ENCODE measurements at regions not wholly inside any gene's neighbourhood (a gene's known extent, or its start where the extent isn't known, plus 50 kb on each side); places are given as distances from the start of the nearest gene placed in this dataset.

DNA sequence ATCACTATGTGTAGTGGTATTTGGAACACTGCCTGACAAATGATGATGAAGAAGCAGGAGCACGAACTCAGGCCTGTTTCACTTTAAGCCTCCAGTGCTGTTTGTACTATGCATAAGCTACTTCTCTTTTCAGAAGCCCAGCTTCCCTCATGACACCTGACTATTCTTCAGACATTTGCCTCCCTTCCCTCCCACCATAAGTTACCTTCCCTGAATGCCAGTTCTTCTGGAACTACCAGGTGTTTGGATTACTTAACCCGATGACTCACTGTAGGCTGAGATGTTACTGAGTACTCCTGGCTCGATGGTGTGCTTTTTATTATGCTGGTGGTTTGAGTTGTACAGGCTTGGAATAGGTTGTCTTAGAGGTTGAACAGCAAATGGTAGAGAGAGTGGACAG lies 180.0 kb downstream of the SPATA31D1 start:
- DNase-seq (ENCODE audit: insufficient read length, low spot score) (no peak), FAIRE-seq (no peak)
- no peak for TF ChIP-seq TAF1 (IDR thresholded peaks at IDR 0.05; ENCODE audit: low read depth, low read length)
- no peak for TF ChIP-seq PAX5 (IDR thresholded peaks at IDR 0.05; ENCODE audit: insufficient read depth, low read length, severe bottlenecking)
- TF ChIP-seq SPI1 (IDR thresholded peaks at IDR 0.05; ENCODE audit: low read depth, low read length) = no peak
- no peak for TF ChIP-seq POU2F2 (IDR thresholded peaks at IDR 0.05; ENCODE audit: low read depth, low read length)
- no peak for TF ChIP-seq POLR2A (IDR thresholded peaks at IDR 0.05; ENCODE audit: low read depth, low read length)
- TF ChIP-seq POLR2AphosphoS5 (IDR thresholded peaks at IDR 0.05; ENCODE audit: low read depth, low read length) = no peak

DNA sequence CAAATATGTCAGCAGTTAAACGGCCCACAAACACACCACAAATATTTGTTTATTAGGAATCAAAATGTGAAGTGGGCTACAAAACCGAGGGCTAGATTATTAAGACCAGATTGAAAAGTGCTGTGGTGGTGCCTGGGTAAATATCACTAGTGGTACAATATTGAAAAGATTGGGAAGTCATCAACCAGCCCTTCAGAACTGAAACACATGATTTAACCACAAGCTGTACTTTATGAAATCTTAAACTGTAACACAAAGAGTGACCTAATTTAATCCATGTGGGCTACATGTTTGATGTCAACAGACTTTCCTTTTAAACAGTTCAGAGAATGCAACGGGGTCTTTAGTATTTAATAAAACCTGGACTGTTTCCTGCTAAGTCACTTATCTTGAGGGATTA lies 182.3 kb downstream of the SPATA31D1 start:
- DNase-seq (ENCODE audit: insufficient read length, low spot score) (no peak), FAIRE-seq (no peak)
- TF ChIP-seq POLR2AphosphoS5 (IDR thresholded peaks at IDR 0.05; ENCODE audit: low read depth, low read length) = no peak
- TF ChIP-seq POLR2A (IDR thresholded peaks at IDR 0.05; ENCODE audit: low read depth, low read length) = no peak

DNA sequence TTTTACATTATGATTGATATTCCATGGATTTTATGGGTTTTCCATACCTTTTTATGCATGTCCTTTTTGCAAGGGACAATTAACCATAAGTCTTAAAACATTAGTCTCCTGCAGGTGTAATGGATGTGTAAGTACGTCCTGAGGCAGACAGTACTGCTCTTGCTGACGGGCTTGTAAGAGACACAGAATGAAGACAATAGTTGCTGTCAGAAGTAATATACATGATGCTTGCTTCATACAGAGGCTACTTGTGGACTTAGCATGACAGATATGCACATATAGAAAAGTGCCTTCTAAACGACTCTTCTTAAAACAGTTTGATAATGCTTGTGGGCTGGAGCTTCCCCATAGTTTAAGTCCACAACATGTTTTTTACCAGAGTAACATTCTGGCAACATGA lies 182.7 kb downstream of the SPATA31D1 start:
- TF ChIP-seq POLR2A (IDR thresholded peaks at IDR 0.05; ENCODE audit: low read depth, low read length) (no peak), POLR2AphosphoS5 (IDR thresholded peaks at IDR 0.05; ENCODE audit: low read depth, low read length) (no peak), TAF1 (IDR thresholded peaks at IDR 0.05; ENCODE audit: low read depth, low read length) (no peak), POU2F2 (IDR thresholded peaks at IDR 0.05; ENCODE audit: low read depth, low read length) (no peak), PAX5 (IDR thresholded peaks at IDR 0.05; ENCODE audit: insufficient read depth, low read length, severe bottlenecking) (no peak), SPI1 (IDR thresholded peaks at IDR 0.05; ENCODE audit: low read depth, low read length) (no peak)
- DNase-seq (ENCODE audit: insufficient read length, low spot score) (no peak), FAIRE-seq (no peak)

DNA sequence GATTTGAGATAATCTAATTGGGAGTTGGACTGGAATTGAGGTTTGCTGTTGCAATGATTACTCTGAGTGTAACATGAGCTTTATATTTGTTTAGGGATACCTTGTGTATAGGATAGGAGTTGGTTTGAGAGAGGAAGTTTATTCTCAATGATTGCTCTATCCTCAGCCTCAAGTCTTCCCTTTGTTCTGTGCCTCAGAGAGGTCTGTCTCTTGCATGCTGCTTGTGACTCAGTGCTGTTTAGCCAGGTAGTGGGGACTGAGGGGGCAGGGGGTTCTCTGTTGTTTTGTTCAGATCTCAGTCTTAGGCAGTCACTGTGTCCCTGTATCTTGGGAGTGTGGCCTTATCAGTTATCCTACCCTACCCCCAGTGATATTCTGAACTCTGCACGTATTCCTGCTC lies 192.1 kb downstream of the SPATA31D1 start:
- TF ChIP-seq POLR2A (IDR thresholded peaks at IDR 0.05; ENCODE audit: low read depth, low read length) (no peak), TAF1 (IDR thresholded peaks at IDR 0.05; ENCODE audit: low read depth, low read length) (no peak), PAX5 (IDR thresholded peaks at IDR 0.05; ENCODE audit: insufficient read depth, low read length, severe bottlenecking) (no peak), POU2F2 (IDR thresholded peaks at IDR 0.05; ENCODE audit: low read depth, low read length) (no peak)
- FAIRE-seq (no peak), DNase-seq (ENCODE audit: insufficient read length, low spot score) (no peak)

DNA sequence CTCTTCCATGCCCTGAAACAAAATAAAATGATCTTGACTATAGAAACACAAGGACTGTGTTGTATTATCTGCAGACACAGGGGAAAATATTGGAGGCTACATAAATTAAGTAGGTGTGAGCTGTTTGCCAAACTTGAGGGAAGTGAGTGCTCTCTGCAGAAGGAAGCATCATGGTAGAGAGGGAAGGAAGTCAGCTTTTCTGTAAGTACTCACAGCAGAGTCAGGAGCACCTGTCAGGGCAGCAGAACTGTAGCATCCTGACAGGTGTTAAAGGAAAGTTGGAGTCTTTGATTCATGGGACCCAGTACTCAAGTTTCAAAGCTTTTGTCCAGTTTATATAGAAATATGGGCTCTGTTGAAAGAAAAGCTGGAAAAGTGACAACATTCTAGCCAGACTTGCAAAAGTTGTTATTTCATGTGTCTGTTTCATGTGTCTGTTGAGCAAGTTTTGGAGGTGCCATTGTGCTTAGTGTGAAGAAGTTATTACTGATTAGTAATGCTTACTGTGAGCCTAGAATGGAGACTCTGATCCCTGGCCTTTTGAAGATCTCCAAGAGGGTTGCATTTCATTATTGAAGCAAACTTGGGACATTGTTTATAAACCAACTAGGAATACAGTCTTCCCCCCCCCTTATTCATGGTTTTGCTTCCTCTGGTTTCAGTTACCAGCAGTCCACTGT lies 194.7 kb downstream of the SPATA31D1 start:
- TF ChIP-seq POU2F2 (IDR thresholded peaks at IDR 0.05; ENCODE audit: low read depth, low read length) = no peak
- no peak for TF ChIP-seq POLR2A (IDR thresholded peaks at IDR 0.05; ENCODE audit: low read depth, low read length)
- TF ChIP-seq SPI1 (IDR thresholded peaks at IDR 0.05; ENCODE audit: low read depth, low read length) = no peak
- TF ChIP-seq POLR2AphosphoS5 (IDR thresholded peaks at IDR 0.05; ENCODE audit: low read depth, low read length) = no peak
- TF ChIP-seq PAX5 (IDR thresholded peaks at IDR 0.05; ENCODE audit: insufficient read depth, low read length, severe bottlenecking) = no peak
- TF ChIP-seq TAF1 (IDR thresholded peaks at IDR 0.05; ENCODE audit: low read depth, low read length) = no peak
- FAIRE-seq = no peak
- no peak for DNase-seq (ENCODE audit: insufficient read length, low spot score)

DNA sequence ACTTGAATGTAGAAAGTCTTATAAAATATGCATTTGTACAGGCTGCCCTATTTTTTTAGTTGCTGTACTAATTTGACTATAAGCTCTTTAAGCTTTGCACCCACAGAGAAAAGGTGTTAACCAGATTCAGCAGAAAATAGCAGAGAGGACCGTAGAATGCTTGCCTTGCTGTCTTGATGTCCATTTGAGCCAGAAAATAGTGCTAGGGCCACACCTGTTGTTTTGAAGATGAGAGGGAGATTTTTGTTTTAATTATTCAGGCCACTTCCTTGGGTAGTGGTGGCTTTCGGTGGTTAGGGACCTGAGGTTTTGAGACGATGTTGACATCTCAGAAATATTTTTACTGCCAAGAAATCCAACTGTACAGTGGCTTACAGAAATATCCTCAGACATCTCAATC lies 196.0 kb downstream of the SPATA31D1 start:
- FAIRE-seq (no peak), DNase-seq (ENCODE audit: insufficient read length, low spot score) (no peak)
- no peak for TF ChIP-seq POLR2AphosphoS5 (IDR thresholded peaks at IDR 0.05; ENCODE audit: low read depth, low read length)
- TF ChIP-seq PAX5 (IDR thresholded peaks at IDR 0.05; ENCODE audit: insufficient read depth, low read length, severe bottlenecking) = no peak
- TF ChIP-seq SPI1 (IDR thresholded peaks at IDR 0.05; ENCODE audit: low read depth, low read length) = no peak
- TF ChIP-seq POLR2A (IDR thresholded peaks at IDR 0.05; ENCODE audit: low read depth, low read length) = no peak
- no peak for TF ChIP-seq TAF1 (IDR thresholded peaks at IDR 0.05; ENCODE audit: low read depth, low read length)
- no peak for TF ChIP-seq POU2F2 (IDR thresholded peaks at IDR 0.05; ENCODE audit: low read depth, low read length)

- DNase-seq (ENCODE audit: insufficient read length, low spot score) (no peak), FAIRE-seq (no peak)
- TF ChIP-seq POLR2A (IDR thresholded peaks at IDR 0.05; ENCODE audit: low read depth, low read length) = no peak
- no peak for TF ChIP-seq SPI1 (IDR thresholded peaks at IDR 0.05; ENCODE audit: low read depth, low read length)
- no peak for TF ChIP-seq TAF1 (IDR thresholded peaks at IDR 0.05; ENCODE audit: low read depth, low read length)
- TF ChIP-seq POU2F2 (IDR thresholded peaks at IDR 0.05; ENCODE audit: low read depth, low read length) = no peak
- no peak for TF ChIP-seq PAX5 (IDR thresholded peaks at IDR 0.05; ENCODE audit: insufficient read depth, low read length, severe bottlenecking)
- no peak for TF ChIP-seq POLR2AphosphoS5 (IDR thresholded peaks at IDR 0.05; ENCODE audit: low read depth, low read length)
Measured at GRCh38 chr9:82188817-82189216, 200.2 kb downstream of the SPATA31D1 start.

DNA sequence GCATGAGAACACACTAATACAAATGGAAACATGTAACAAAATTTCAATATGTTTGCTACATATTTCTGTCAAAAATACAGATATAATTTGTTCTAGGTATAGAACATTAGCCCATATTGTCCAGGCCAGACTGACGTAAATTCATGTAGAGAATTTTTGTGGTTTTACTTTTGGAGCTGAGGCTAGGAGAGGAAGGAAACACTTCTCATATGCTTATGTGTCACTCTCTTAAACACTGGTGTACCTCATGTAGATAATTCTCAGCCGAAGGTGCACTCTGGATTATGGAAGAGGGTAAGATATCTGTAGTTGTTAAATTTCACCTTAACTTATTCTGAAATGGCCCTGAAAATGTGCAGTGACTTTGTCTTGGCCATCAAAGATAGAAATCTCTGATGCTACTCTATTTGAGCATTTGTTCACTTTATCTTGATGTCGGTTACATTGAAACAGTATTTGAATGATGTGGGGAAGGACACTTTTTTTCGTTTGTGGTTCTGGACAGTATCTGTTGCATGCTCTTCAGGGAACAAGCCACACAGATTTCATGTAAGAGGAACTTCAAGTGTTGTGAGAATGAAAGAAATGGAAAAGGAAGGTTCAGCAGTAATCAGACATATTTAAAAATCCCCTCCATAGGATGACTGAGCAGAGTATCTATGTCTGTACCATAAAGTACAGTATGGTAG lies 202.7 kb downstream of the SPATA31D1 start:
- TF ChIP-seq POLR2AphosphoS5 (IDR thresholded peaks at IDR 0.05; ENCODE audit: low read depth, low read length) (no peak), SPI1 (IDR thresholded peaks at IDR 0.05; ENCODE audit: low read depth, low read length) (no peak), TAF1 (IDR thresholded peaks at IDR 0.05; ENCODE audit: low read depth, low read length) (no peak), POLR2A (IDR thresholded peaks at IDR 0.05; ENCODE audit: low read depth, low read length) (no peak), POU2F2 (IDR thresholded peaks at IDR 0.05; ENCODE audit: low read depth, low read length) (no peak), PAX5 (IDR thresholded peaks at IDR 0.05; ENCODE audit: insufficient read depth, low read length, severe bottlenecking) (no peak)
- FAIRE-seq (no peak), DNase-seq (ENCODE audit: insufficient read length, low spot score) (no peak)

- no peak for DNase-seq (ENCODE audit: insufficient read length, low spot score)
- TF ChIP-seq TAF1 (IDR thresholded peaks at IDR 0.05; ENCODE audit: low read depth, low read length) (no peak), SPI1 (IDR thresholded peaks at IDR 0.05; ENCODE audit: low read depth, low read length) (no peak), PAX5 (IDR thresholded peaks at IDR 0.05; ENCODE audit: insufficient read depth, low read length, severe bottlenecking) (no peak), POU2F2 (IDR thresholded peaks at IDR 0.05; ENCODE audit: low read depth, low read length) (no peak), POLR2AphosphoS5 (IDR thresholded peaks at IDR 0.05; ENCODE audit: low read depth, low read length) (no peak), POLR2A (IDR thresholded peaks at IDR 0.05; ENCODE audit: low read depth, low read length) (no peak)
- no peak for FAIRE-seq
Measured at GRCh38 chr9:82192211-82192610, 203.6 kb downstream of the SPATA31D1 start.

All from GM12891 (cell line).